H7 (cell line): ENCODE measurements at regions not wholly inside any gene's neighbourhood (a gene's known extent, or its start where the extent isn't known, plus 50 kb on each side); places are given as distances from the start of the nearest gene placed in this dataset.
"Not testable (repeated sequence)": the region's sequence is repeated elsewhere in the genome, so short reads cannot be mapped to it uniquely, and the experiment has no call there.

Experiments
- DNase-seq: peaks from one replicate; pipeline ENCODE4 v3.0.0; 2012
- H3K27me3 ChIP-seq: 2 replicates; pipeline ENCODE4 v1.6.0; 2011; ENCODE audit warnings: mild to moderate bottlenecking, low read length; ENCODE audit not compliant: control insufficient read depth, insufficient read depth
- H3K36me3 ChIP-seq: replicated peaks from 2 replicates; pipeline ENCODE4 v1.5.1; 2011; ENCODE audit warnings: low read length; ENCODE audit not compliant: control insufficient read depth, insufficient read depth
- H3K4me3 ChIP-seq: 2 replicates; pipeline ENCODE4 v1.5.1; 2011; ENCODE audit warnings: low read depth, mild to moderate bottlenecking, control low read depth, low read length, moderate library complexity; ENCODE audit not compliant: insufficient read depth

- Histone ChIP-seq H3K36me3 (no peaks in the 10 kb centered on the region), H3K4me3 (no peak overlapping the region), H3K27me3 (peaks cover 20% of the 10 kb centered on the region)
- no peak for DNase-seq
Measured at GRCh38 chr14:96688629-96689028, 108.6 kb upstream of the VRK1 start.

GRCh38 chr14:96690713-96691383 is 106.3 kb upstream of the VRK1 start:
- DNase-seq = no peak
- Histone ChIP-seq H3K4me3 (no peak overlapping the region), H3K27me3 (peaks cover 25% of the 10 kb centered on the region), H3K36me3 (no peaks in the 10 kb centered on the region)

- Histone ChIP-seq H3K4me3 (no peak overlapping the region), H3K36me3 (no peaks in the 10 kb centered on the region), H3K27me3 (peaks cover 22% of the 10 kb centered on the region)
- no peak for DNase-seq
Measured at GRCh38 chr14:96693252-96693820, 103.8 kb upstream of the VRK1 start.

GRCh38 chr14:96693987-96694386 is 103.2 kb upstream of the VRK1 start:
- H3K4me3 ChIP-seq = no peak overlapping the region
- no peak for DNase-seq
- H3K27me3 ChIP-seq = peaks cover 22% of the 10 kb centered on the region
- no peaks in the 10 kb centered on the region for H3K36me3 ChIP-seq

- H3K27me3 ChIP-seq = peaks cover 7% of the 10 kb centered on the region; the same call in 1 of the 2 replicates
- H3K4me3 ChIP-seq = no peak overlapping the region
- no peaks in the 10 kb centered on the region for H3K36me3 ChIP-seq
- no peak for DNase-seq
Measured at GRCh38 chr14:96698960-96699539, 98.1 kb upstream of the VRK1 start.

- Histone ChIP-seq H3K27me3 (peaks cover 7% of the 10 kb centered on the region; the same call in 1 of the 2 replicates), H3K4me3 (no peak overlapping the region), H3K36me3 (no peaks in the 10 kb centered on the region)
- DNase-seq = no peak
Measured at GRCh38 chr14:96699666-96700065, 97.5 kb upstream of the VRK1 start.

GRCh38 chr14:96702831-96703230 is 94.4 kb upstream of the VRK1 start:
- DNase-seq = no peak
- H3K36me3 ChIP-seq = no peaks in the 10 kb centered on the region
- no peak overlapping the region for H3K4me3 ChIP-seq
- H3K27me3 ChIP-seq = no peaks in the 10 kb centered on the region; the same call in 1 of the 2 replicates

- H3K4me3 ChIP-seq = no peak overlapping the region
- H3K27me3 ChIP-seq = no peaks in the 10 kb centered on the region
- DNase-seq = no peak
Measured at GRCh38 chr14:96705422-96706092, 91.6 kb upstream of the VRK1 start.

GRCh38 chr14:96706893-96707292 is 90.3 kb upstream of the VRK1 start:
- H3K4me3 ChIP-seq = no peak overlapping the region
- no peaks in the 10 kb centered on the region for H3K36me3 ChIP-seq
- DNase-seq = no peak
- no peaks in the 10 kb centered on the region for H3K27me3 ChIP-seq

More at GRCh38 chr14:96705422-96706092, 91.6 kb upstream of the VRK1 start:
- H3K36me3 ChIP-seq = no peaks in the 10 kb centered on the region

GRCh38 chr14:96710060-96710666 is 87.0 kb upstream of the VRK1 start:
- Histone ChIP-seq H3K36me3 (no peaks in the 10 kb centered on the region), H3K27me3 (no peaks in the 10 kb centered on the region), H3K4me3 (no peak overlapping the region)
- no peak for DNase-seq

- H3K27me3 ChIP-seq = no peaks in the 10 kb centered on the region
- no peak for DNase-seq
- H3K36me3 ChIP-seq = no peaks in the 10 kb centered on the region
- no peak overlapping the region for H3K4me3 ChIP-seq
Measured at GRCh38 chr14:96711559-96712267, 85.5 kb upstream of the VRK1 start.

- no peak for DNase-seq
- H3K27me3 ChIP-seq = no peaks in the 10 kb centered on the region
- H3K36me3 ChIP-seq = no peaks in the 10 kb centered on the region
- H3K4me3 ChIP-seq = no peak overlapping the region
Measured at GRCh38 chr14:96713426-96713825, 83.8 kb upstream of the VRK1 start.

GRCh38 chr14:96714537-96714936 is 82.6 kb upstream of the VRK1 start:
- H3K27me3 ChIP-seq, DNase-seq, H3K36me3 ChIP-seq, H3K4me3 ChIP-seq: not testable (repeated sequence)

GRCh38 chr14:96717116-96717515 is 80.1 kb upstream of the VRK1 start:
- Histone ChIP-seq H3K36me3 (no peaks in the 10 kb centered on the region), H3K4me3 (no peak overlapping the region), H3K27me3 (peaks cover 2% of the 10 kb centered on the region; the same call in 1 of the 2 replicates)
- DNase-seq = no peak
